Endothelial cell of umbilical vein (primary cell): ENCODE measurements at regions not wholly inside any gene's neighbourhood (a gene's known extent, or its start where the extent isn't known, plus 50 kb on each side); places are given as distances from the start of the nearest gene placed in this dataset.

ENCODE experiments used
- JUN ChIP-seq: IDR thresholded peaks from 2 replicates; pipeline ENCODE4 v1.6.1; 2011; ENCODE audit warnings: borderline replicate concordance, low read depth; ENCODE audit not compliant: insufficient read length, insufficient read depth
- MYC ChIP-seq: IDR thresholded peaks from one replicate; pipeline ENCODE4 v1.6.1; 2011; ENCODE audit warnings: mild to moderate bottlenecking, low read depth, low read length
- TF ChIP-seq, protein P1 (sequence below), 2 donors: IDR thresholded peaks; 1 replicate in 1 of 2; 2 replicates in 1 of 2; pipeline ENCODE4 v1.5.1; 2011; ENCODE audit warnings: low read length in 2 of 2, mild to moderate bottlenecking in 2 of 2, moderate library complexity in 2 of 2, control low read depth in 1 of 2, inconsistent platforms in 1 of 2, low read depth in 1 of 2; ENCODE audit not compliant: insufficient read depth in 1 of 2; ENCODE audit errors: extremely low read depth in 1 of 2

- TF ChIP-seq, protein P1, sequence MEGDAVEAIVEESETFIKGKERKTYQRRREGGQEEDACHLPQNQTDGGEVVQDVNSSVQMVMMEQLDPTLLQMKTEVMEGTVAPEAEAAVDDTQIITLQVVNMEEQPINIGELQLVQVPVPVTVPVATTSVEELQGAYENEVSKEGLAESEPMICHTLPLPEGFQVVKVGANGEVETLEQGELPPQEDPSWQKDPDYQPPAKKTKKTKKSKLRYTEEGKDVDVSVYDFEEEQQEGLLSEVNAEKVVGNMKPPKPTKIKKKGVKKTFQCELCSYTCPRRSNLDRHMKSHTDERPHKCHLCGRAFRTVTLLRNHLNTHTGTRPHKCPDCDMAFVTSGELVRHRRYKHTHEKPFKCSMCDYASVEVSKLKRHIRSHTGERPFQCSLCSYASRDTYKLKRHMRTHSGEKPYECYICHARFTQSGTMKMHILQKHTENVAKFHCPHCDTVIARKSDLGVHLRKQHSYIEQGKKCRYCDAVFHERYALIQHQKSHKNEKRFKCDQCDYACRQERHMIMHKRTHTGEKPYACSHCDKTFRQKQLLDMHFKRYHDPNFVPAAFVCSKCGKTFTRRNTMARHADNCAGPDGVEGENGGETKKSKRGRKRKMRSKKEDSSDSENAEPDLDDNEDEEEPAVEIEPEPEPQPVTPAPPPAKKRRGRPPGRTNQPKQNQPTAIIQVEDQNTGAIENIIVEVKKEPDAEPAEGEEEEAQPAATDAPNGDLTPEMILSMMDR (IDR thresholded peaks at IDR 0.05; ENCODE audit: extremely low read depth in 1 of 2, insufficient read depth in 1 of 2, low read depth in 1 of 2, low read length in 2 of 2) = no peak
- TF ChIP-seq MYC (no peak), JUN (no peak)
Measured at GRCh38 chr1:173341307-173341706, 134.2 kb upstream of the TNFSF4 start.
